ENCODE measurements at regions not wholly inside any gene's neighbourhood (a gene's known extent, or its start where the extent isn't known, plus 50 kb on each side); places are given as distances from the start of the nearest gene placed in this dataset.

- TF ChIP-seq CTCF (IDR thresholded peaks at IDR 0.05; ENCODE audit: insufficient read depth in 1 of 2, low read depth in 1 of 2, low read length in 1 of 2, severe bottlenecking in 1 of 2, unreplicated experiment in 1 of 2): no peak
- H3K4me3 ChIP-seq (ENCODE audit: low read depth, low read length): no peak overlapping the region
- CTCF ChIA-PET: no interaction called here
- Mint-ChIP-seq H3K9me3 (ENCODE audit: unreplicated experiment) (no peaks in the 10 kb centered on the region), H3K27me3 (ENCODE audit: insufficient read depth, unreplicated experiment) (no peaks in the 10 kb centered on the region), H3K4me1 (ENCODE audit: low read depth, unreplicated experiment) (no peaks in the 10 kb centered on the region), H3K27ac (ENCODE audit: unreplicated experiment) (no peak overlapping the region), H3K36me3 (ENCODE audit: insufficient read depth, unreplicated experiment) (no peaks in the 10 kb centered on the region), H3K4me3 (ENCODE audit: unreplicated experiment) (no peak overlapping the region)
- POLR2A ChIA-PET: no interaction called here
- no peak for DNase-seq
- no peaks in the 10 kb centered on the region for H3K9me3 ChIP-seq
- H3K36me3 ChIP-seq (ENCODE audit: control insufficient read depth, insufficient read depth, low read length): no peaks in the 10 kb centered on the region
- no peaks in the 10 kb centered on the region for H3K27me3 ChIP-seq (replicated peaks; ENCODE audit: control insufficient read depth, insufficient read depth, low read length)
- intact Hi-C loops (cut with micrococcal nuclease; ENCODE audit: unreplicated experiment): no loop called here
- no TSS peak for BruUV-seq (replicated peaks)
- H3K4me1 ChIP-seq: no peaks in the 10 kb centered on the region
Observed at GRCh38 chr4:11342401-11342800, 86.3 kb downstream of the HS3ST1 start.

GRCh38 chr4:11341337-11342043 is 87.2 kb downstream of the HS3ST1 start:
- Histone ChIP-seq H3K4me1 (no peaks in the 10 kb centered on the region), H3K4me3 (ENCODE audit: low read depth, low read length) (no peak overlapping the region), H3K36me3 (ENCODE audit: control insufficient read depth, insufficient read depth, low read length) (no peaks in the 10 kb centered on the region), H3K27me3 (replicated peaks; ENCODE audit: control insufficient read depth, insufficient read depth, low read length) (no peaks in the 10 kb centered on the region), H3K9me3 (no peaks in the 10 kb centered on the region)
- TF ChIP-seq CTCF (IDR thresholded peaks at IDR 0.05; ENCODE audit: insufficient read depth in 1 of 2, low read depth in 1 of 2, low read length in 1 of 2, severe bottlenecking in 1 of 2, unreplicated experiment in 1 of 2): no peak
- Mint-ChIP-seq H3K4me3 (ENCODE audit: unreplicated experiment) (no peak overlapping the region), H3K27ac (ENCODE audit: unreplicated experiment) (no peak overlapping the region), H3K36me3 (ENCODE audit: insufficient read depth, unreplicated experiment) (no peaks in the 10 kb centered on the region), H3K27me3 (ENCODE audit: insufficient read depth, unreplicated experiment) (no peaks in the 10 kb centered on the region), H3K9me3 (ENCODE audit: unreplicated experiment) (no peaks in the 10 kb centered on the region), H3K4me1 (ENCODE audit: low read depth, unreplicated experiment) (no peaks in the 10 kb centered on the region)
- no TSS peak for BruUV-seq (replicated peaks)
- ChIA-PET CTCF (no interaction called here), POLR2A (no interaction called here)
- DNase-seq: no peak
- intact Hi-C loops (cut with micrococcal nuclease; ENCODE audit: unreplicated experiment): no loop called here

DNA sequence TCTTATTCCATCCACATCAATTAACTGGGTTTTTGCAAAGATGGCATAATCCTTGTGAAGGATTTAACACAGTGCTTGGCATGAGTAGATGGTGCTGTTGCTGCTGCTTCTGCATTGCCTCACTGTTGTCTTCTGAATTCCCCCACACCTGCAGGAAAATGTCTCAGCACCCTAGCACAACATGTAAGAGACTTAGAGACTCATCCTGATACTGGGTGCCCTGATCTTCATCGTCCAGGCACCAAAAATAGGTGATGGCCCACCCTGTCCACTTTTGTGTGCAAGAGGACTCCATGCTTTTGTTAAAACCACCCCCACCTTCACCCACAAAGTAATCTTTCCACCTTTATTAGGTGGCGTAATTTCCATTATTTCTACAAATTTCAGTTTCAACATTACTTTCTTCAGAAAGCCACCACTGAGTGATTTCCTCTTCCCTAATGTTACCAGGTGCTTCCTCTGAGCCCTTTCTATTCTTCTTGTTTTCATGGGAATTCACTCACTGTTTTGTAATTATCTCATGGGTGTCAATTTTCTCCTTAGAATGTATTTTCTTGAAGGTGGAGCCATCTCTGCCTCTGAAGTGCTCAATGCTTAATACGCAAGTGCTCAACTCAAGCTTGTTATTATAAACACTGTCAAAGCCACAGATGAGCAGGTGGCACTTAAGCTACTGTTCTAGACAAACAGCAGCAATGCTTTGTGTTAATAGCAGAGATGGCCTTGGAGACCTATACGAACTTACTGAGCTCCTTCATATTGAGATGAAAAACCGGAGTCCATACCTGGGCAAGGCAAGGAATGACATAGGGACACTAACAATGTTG is 89.5 kb downstream of the HS3ST1 start:
- CTCF ChIA-PET: no interaction called here
- H3K36me3 Mint-ChIP-seq (ENCODE audit: insufficient read depth, unreplicated experiment): no peaks in the 10 kb centered on the region

More for the DNA sequence above, 89.5 kb downstream of the HS3ST1 start:
- no TSS peak for BruUV-seq (replicated peaks)
- POLR2A ChIA-PET: no interaction called here
- Mint-ChIP-seq H3K4me1 (ENCODE audit: low read depth, unreplicated experiment) (peaks cover 8% of the 10 kb centered on the region), H3K4me3 (ENCODE audit: unreplicated experiment) (no peak overlapping the region), H3K9me3 (ENCODE audit: unreplicated experiment) (no peaks in the 10 kb centered on the region), H3K27ac (ENCODE audit: unreplicated experiment) (no peak overlapping the region), H3K27me3 (ENCODE audit: insufficient read depth, unreplicated experiment) (no peaks in the 10 kb centered on the region)
- no peaks in the 10 kb centered on the region for H3K36me3 ChIP-seq (ENCODE audit: control insufficient read depth, insufficient read depth, low read length)
- no peaks in the 10 kb centered on the region for H3K9me3 ChIP-seq
- intact Hi-C loops (cut with micrococcal nuclease; ENCODE audit: unreplicated experiment): no loop called here
- no peak for TF ChIP-seq CTCF (IDR thresholded peaks at IDR 0.05; ENCODE audit: insufficient read depth in 1 of 2, low read depth in 1 of 2, low read length in 1 of 2, severe bottlenecking in 1 of 2, unreplicated experiment in 1 of 2)
- H3K4me3 ChIP-seq (ENCODE audit: low read depth, low read length): no peak overlapping the region
- no peak for DNase-seq
- no peaks in the 10 kb centered on the region for H3K27me3 ChIP-seq (replicated peaks; ENCODE audit: control insufficient read depth, insufficient read depth, low read length)
- H3K4me1 ChIP-seq: peaks cover 7% of the 10 kb centered on the region; the same call in 1 of the 2 replicates
